ENCODE measurements at regions not wholly inside any gene's neighbourhood (a gene's known extent, or its start where the extent isn't known, plus 50 kb on each side); places are given as distances from the start of the nearest gene placed in this dataset.

GRCh38 chr15:39031596-39031995, 467.0 kb upstream of the RASGRP1 start:
- no peaks in the 10 kb centered on the region for H3K36me3 ChIP-seq (ENCODE audit: control insufficient read depth in 2 of 4, insufficient read depth in 4 of 4, low read length in 3 of 4)
- TF ChIP-seq TEAD4 (IDR thresholded peaks at IDR 0.05; ENCODE audit: low read depth, low read length): no peak
- no peak for TF ChIP-seq SAP30 (IDR thresholded peaks at IDR 0.05; ENCODE audit: insufficient read depth, insufficient replicate concordance, low read length)
- TF ChIP-seq NANOG (IDR thresholded peaks at IDR 0.05; ENCODE audit: insufficient read depth, low read depth, low read length, poor library complexity, severe bottlenecking): no peak
- no peak for TF ChIP-seq POLR2AphosphoS5 (IDR thresholded peaks at IDR 0.05; ENCODE audit: low read depth, low read length)
- TF ChIP-seq HDAC6 (IDR thresholded peaks at IDR 0.05; ENCODE audit: low read depth, low read length): no peak
- TF ChIP-seq, protein P1, sequence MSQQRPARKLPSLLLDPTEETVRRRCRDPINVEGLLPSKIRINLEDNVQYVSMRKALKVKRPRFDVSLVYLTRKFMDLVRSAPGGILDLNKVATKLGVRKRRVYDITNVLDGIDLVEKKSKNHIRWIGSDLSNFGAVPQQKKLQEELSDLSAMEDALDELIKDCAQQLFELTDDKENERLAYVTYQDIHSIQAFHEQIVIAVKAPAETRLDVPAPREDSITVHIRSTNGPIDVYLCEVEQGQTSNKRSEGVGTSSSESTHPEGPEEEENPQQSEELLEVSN (IDR thresholded peaks at IDR 0.05): no peak
- no peak overlapping the region for H2AFZ ChIP-seq (ENCODE audit: low read length)
- 80% methylated on average over 4 of the region's 4 CpGs; no CpG with 5 or more reads in 1 of the 2 experiments for WGBS, 2 experiments (ENCODE audit: extremely low coverage in 1 of 2, insufficient coverage in 1 of 2, insufficient read length in 1 of 2, insufficient replicate concordance in 2 of 2, low coverage in 1 of 2, low lambda C conversion rate in 2 of 2, missing lambda C conversion rate in 1 of 2)
- H4K8ac ChIP-seq (ENCODE audit: extremely low read depth, insufficient read depth, low read length): no peak overlapping the region
- H3K4me2 ChIP-seq (ENCODE audit: insufficient read depth in 1 of 2, low read depth in 2 of 2, low read length in 2 of 2): no peak overlapping the region
- no peaks in the 10 kb centered on the region for H3K79me1 ChIP-seq (ENCODE audit: low read depth, low read length)
- no peak overlapping the region for H3K18ac ChIP-seq (ENCODE audit: extremely low read depth, low read length)
- no peak overlapping the region for H3K14ac ChIP-seq (ENCODE audit: insufficient read length)
- no peak overlapping the region for H3K23ac ChIP-seq (ENCODE audit: insufficient read length)
- no peak overlapping the region for H3K4ac ChIP-seq (replicated peaks; ENCODE audit: insufficient read length, low read depth, low read length)
- H3K23me2 ChIP-seq (ENCODE audit: low read depth, low read length): no peaks in the 10 kb centered on the region
- H3K9ac ChIP-seq (replicated peaks in 1 of 4; ENCODE audit: extremely low read depth in 1 of 4, low read depth in 3 of 4, low read length in 3 of 4): no peak overlapping the region
- FAIRE-seq: no peak
- H3K4me1 ChIP-seq (replicated peaks in 1 of 4; ENCODE audit: control insufficient read depth in 3 of 4, insufficient read depth in 4 of 4, low read length in 3 of 4): no peaks in the 10 kb centered on the region
- no peak overlapping the region for H2BK12ac ChIP-seq (ENCODE audit: low read depth, low read length)
- H3K56ac ChIP-seq (replicated peaks; ENCODE audit: insufficient read length, low read depth, low read length): no peak overlapping the region
- H2AK5ac ChIP-seq (ENCODE audit: low read depth, low read length): no peak overlapping the region
- CTCF ChIA-PET (ENCODE audit: partially characterized antibody): interaction anchor here (1.5 kb wide), 1 partner anchor 9 kb away, joined by 4 read pairs; no protein-coding TSS in a partner anchor
- H2BK15ac ChIP-seq (ENCODE audit: low read length): no peak overlapping the region
- no peak overlapping the region for H2BK5ac ChIP-seq (ENCODE audit: low read depth, low read length)
- H3K27me3 ChIP-seq (replicated peaks in 1 of 4; ENCODE audit: control insufficient read depth in 3 of 4, extremely low read depth in 1 of 4, insufficient read depth in 3 of 4, low read length in 3 of 4): no peaks in the 10 kb centered on the region
- no peaks in the 10 kb centered on the region for H4K20me1 ChIP-seq (replicated peaks in 1 of 2; ENCODE audit: control insufficient read depth in 1 of 2, insufficient read depth in 2 of 2, low read length in 2 of 2)
- POLR2A ChIA-PET (ENCODE audit: partially characterized antibody): no interaction called here
- H3K4me3 ChIP-seq (ENCODE audit: extremely low read depth in 1 of 4, insufficient read depth in 2 of 4, low read depth in 3 of 4, low read length in 4 of 4): no peak overlapping the region
- no peak for DNase-seq (ENCODE audit: low read depth in 1 of 2, low spot score in 2 of 2)
- no peak overlapping the region for H4K91ac ChIP-seq (replicated peaks; ENCODE audit: insufficient read length, low read length)
- H4K5ac ChIP-seq (ENCODE audit: insufficient read length, low read depth, low read length): no peak overlapping the region
- no peak overlapping the region for H2BK120ac ChIP-seq (replicated peaks; ENCODE audit: low read depth, low read length)
- H3K9me3 ChIP-seq (ENCODE audit: insufficient read depth in 2 of 2, low read depth in 1 of 2, low read length in 1 of 2): no peaks in the 10 kb centered on the region
- no peak overlapping the region for H2BK20ac ChIP-seq (ENCODE audit: low read length)
- no peaks in the 10 kb centered on the region for H3K79me2 ChIP-seq (ENCODE audit: control insufficient read depth in 1 of 2, insufficient read depth in 2 of 2, low read length in 2 of 2)
- no peak overlapping the region for H3K27ac ChIP-seq (ENCODE audit: low read depth, low read length)
